CD8-positive, alpha-beta memory T cell (primary cell): ENCODE measurements at regions not wholly inside any gene's neighbourhood (a gene's known extent, or its start where the extent isn't known, plus 50 kb on each side); places are given as distances from the start of the nearest gene placed in this dataset.

Experiments
- CTCF ChIA-PET: fragments of 350-600 bp; sonication (Branson Sonifier 250); formaldehyde crosslinking; loops from one replicate; lab custom pipeline; 2021; ENCODE audit warnings: antibody characterized with exemption; lab: Charles Lee
- POLR2A ChIA-PET: fragments of 350-600 bp; sonication (Branson Sonifier 250); formaldehyde crosslinking; loops from one replicate; lab custom pipeline; 2021; ENCODE audit warnings: antibody characterized with exemption; lab: Charles Lee
- DNase-seq, 5 donors: peaks; one replicate each; pipeline versions ENCODE4 v3.0.0 to v3.0.0-alpha.2; 2020 to 2022; ENCODE audit warnings: mixed read lengths in 1 of 5
- H3K27ac ChIP-seq: one replicate; pipeline ENCODE4 v1.7.0; 2013; ENCODE audit warnings: low read depth, mild to moderate bottlenecking, low read length, moderate library complexity
- H3K27me3 ChIP-seq: 2 replicates; pipeline ENCODE4 v1.7.0; 2013; ENCODE audit warnings: low read length, mild to moderate bottlenecking; ENCODE audit not compliant: insufficient read depth, poor library complexity, severe bottlenecking
- H3K36me3 ChIP-seq: 2 replicates; pipeline ENCODE4 v1.7.0; 2013; ENCODE audit warnings: mild to moderate bottlenecking, low read length, moderate library complexity; ENCODE audit not compliant: insufficient read depth
- H3K4me1 ChIP-seq: 2 replicates; pipeline ENCODE4 v1.7.0; 2013; ENCODE audit warnings: mild to moderate bottlenecking, low read length, moderate library complexity; ENCODE audit not compliant: insufficient read depth
- H3K4me3 ChIP-seq: 2 replicates; pipeline ENCODE4 v1.7.0; 2013; ENCODE audit warnings: mild to moderate bottlenecking, low read length
- H3K9me3 ChIP-seq: 2 replicates; pipeline ENCODE4 v1.7.0; 2013; ENCODE audit warnings: mild to moderate bottlenecking, low read length
- H3K27ac Mint-ChIP-seq, 8 donors: one replicate each; pipeline ENCODE4 v1.8.0; 2020 to 2021; ENCODE audit warnings: mixed read lengths in 8 of 8, mild to moderate bottlenecking in 6 of 8, inconsistent platforms in 3 of 8, moderate library complexity in 3 of 8
- H3K27me3 Mint-ChIP-seq, 2 donors: one replicate each; pipeline ENCODE4 v1.8.0; 2020 to 2021; ENCODE audit warnings: mixed read lengths in 2 of 2, mild to moderate bottlenecking in 1 of 2, moderate library complexity in 1 of 2
- H3K36me3 Mint-ChIP-seq, 3 donors: one replicate each; pipeline ENCODE4 v1.8.0; 2020 to 2021; ENCODE audit warnings: mixed read lengths in 3 of 3, inconsistent platforms in 1 of 3, mild to moderate bottlenecking in 1 of 3
- H3K4me1 Mint-ChIP-seq, 3 donors: one replicate each; pipeline ENCODE4 v1.8.0; 2020 to 2021; ENCODE audit warnings: mixed read lengths in 3 of 3, inconsistent platforms in 1 of 3, mild to moderate bottlenecking in 1 of 3
- H3K4me3 Mint-ChIP-seq, 7 donors: one replicate each; pipeline ENCODE4 v1.8.0; 2020 to 2021; ENCODE audit warnings: mixed read lengths in 7 of 7, mild to moderate bottlenecking in 6 of 7, moderate library complexity in 4 of 7, inconsistent platforms in 2 of 7
- H3K9me3 Mint-ChIP-seq, 5 donors: one replicate each; pipeline ENCODE4 v1.8.0; 2020 to 2022; ENCODE audit warnings: mixed read lengths in 5 of 5, mild to moderate bottlenecking in 3 of 5, moderate library complexity in 2 of 5, inconsistent platforms in 1 of 5

DNA sequence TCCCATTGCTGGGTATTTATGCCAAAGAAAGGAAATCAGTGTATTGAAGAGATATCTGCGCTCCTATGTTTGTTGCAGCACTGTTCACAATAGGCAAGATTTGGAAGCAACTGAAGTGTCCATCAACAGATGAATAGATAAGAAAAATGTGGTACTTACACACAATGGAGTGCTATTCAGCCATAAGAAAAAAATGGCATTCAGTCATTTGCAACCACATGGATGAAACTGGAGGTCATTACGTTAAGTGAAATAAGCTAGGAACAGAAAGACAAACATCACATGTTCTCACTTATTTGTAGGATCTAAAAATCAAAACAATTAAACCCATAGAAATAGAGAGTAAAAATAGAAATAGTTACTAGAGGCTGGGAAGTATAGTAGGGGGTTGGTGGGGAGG lies 1133.1 kb upstream of the ACO1 start:
- Histone ChIP-seq H3K27me3 (no peaks in the 10 kb centered on the region), H3K9me3 (no peaks in the 10 kb centered on the region), H3K4me1 (no peaks in the 10 kb centered on the region), H3K27ac (no peak overlapping the region), H3K36me3 (no peaks in the 10 kb centered on the region), H3K4me3 (no peak overlapping the region)
- Mint-ChIP-seq H3K27ac (no peak overlapping the region), H3K4me1 (no peaks in the 10 kb centered on the region), H3K27me3 (no peaks in the 10 kb centered on the region), H3K36me3 (peaks cover 0 to 19% (median 0%) of the 10 kb centered on the region in 3 donors), H3K4me3 (no peak overlapping the region), H3K9me3 (peaks cover 0 to 4% (median 0%) of the 10 kb centered on the region in 5 donors)
- POLR2A ChIA-PET: no interaction called here
- no peak for DNase-seq
- CTCF ChIA-PET: no interaction called here

DNA sequence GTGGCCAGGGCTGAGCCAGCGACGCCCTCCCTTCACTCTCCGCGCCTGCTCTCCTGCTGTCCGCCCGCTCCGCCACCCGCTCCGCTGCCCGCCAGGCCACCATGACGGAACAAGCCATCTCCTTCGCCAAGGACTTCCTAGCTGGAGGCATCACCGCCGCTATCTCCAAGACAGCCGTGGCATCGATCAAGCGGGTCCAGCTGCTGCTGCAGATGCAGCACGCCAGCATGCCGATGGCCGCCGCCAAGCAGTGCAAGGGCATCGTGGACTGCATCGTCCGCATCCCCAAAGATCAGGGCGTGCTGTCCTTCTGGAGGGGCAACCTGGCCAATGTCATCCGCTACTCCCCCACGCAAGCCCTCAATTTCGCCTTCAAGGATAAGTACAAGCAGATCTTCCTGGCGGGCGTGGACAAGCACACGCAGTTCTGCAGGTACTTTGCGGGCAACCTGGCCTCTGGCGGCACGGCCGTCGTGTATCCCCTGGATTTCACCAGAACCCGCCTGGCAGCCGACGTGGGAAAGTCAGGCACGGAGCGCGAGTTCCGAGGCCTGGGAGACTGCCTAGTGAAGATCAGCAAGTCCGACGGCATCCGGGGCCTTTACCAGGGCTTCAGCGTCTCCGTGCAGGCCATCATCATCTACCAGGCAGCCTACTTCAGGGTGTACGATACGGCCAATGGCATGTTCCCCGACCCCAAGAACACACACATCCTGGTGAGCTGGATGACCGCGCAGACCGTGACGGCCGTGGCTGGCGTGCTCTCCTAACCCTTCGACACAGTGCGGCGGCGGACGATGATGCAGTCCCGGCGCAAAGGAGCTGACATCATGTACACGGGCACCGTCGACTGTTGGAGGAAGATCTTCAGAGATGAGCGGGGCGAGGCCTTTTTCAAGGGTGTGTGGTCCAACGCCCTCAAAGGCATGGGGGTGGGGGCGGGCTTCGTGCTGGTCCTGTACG lies 1130.4 kb upstream of the ACO1 start:
- H3K27ac ChIP-seq: no peak overlapping the region
- no peaks in the 10 kb centered on the region for H3K27me3 ChIP-seq
- H3K36me3 ChIP-seq: no peaks in the 10 kb centered on the region
- Mint-ChIP-seq H3K36me3 (peaks cover 0 to 9% (median 0%) of the 10 kb centered on the region in 3 donors), H3K4me1 (no peaks in the 10 kb centered on the region), H3K9me3 (peaks cover 0 to 3% (median 0%) of the 10 kb centered on the region in 5 donors), H3K27me3 (no peaks in the 10 kb centered on the region), H3K27ac (peak overlapping the region in 1 of 8 donors; percentile 19), H3K4me3 (no peak overlapping the region)
- ChIA-PET POLR2A (no interaction called here), CTCF (no interaction called here)
- no peak overlapping the region for H3K4me3 ChIP-seq
- no peaks in the 10 kb centered on the region for H3K4me1 ChIP-seq
- DNase-seq: peak in 1 of 5 donors; percentile 45
- H3K9me3 ChIP-seq: no peaks in the 10 kb centered on the region

DNA sequence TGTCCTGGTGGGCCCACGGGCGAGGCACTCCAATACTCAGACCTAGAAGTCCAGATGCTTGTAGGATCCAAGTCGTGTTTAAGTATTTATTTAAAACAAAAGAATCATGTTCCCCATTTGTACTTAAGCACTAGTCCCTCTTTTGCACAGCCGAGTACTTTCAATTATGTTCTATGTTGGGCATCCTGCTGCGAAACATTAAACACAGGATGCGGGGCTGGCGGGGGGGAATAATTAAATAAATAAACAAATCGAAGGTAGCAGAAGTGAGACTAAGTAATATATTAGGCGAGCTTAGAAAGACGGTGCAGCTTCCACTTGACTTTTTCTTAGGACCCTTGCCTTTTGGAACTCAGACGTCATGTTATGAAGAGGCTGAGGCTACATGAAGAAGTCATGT lies 1129.2 kb upstream of the ACO1 start:
- H3K36me3 Mint-ChIP-seq: peaks cover 0 to 2% (median 0%) of the 10 kb centered on the region in 3 donors
- no peak overlapping the region for H3K27ac ChIP-seq
- no peaks in the 10 kb centered on the region for H3K27me3 Mint-ChIP-seq
- H3K27ac Mint-ChIP-seq: no peak overlapping the region
- CTCF ChIA-PET: no interaction called here
- H3K4me1 Mint-ChIP-seq: peaks cover 4 to 6% (median 6%) of the 10 kb centered on the region in 3 donors
- POLR2A ChIA-PET: no interaction called here
- peaks cover 6% of the 10 kb centered on the region for H3K4me1 ChIP-seq
- H3K36me3 ChIP-seq: no peaks in the 10 kb centered on the region
- H3K9me3 Mint-ChIP-seq: peaks cover 0 to 3% (median 0%) of the 10 kb centered on the region in 5 donors
- no peak overlapping the region for H3K4me3 Mint-ChIP-seq
- no peaks in the 10 kb centered on the region for H3K9me3 ChIP-seq
- no peaks in the 10 kb centered on the region for H3K27me3 ChIP-seq
- no peak overlapping the region for H3K4me3 ChIP-seq
- DNase-seq: no peak

DNA sequence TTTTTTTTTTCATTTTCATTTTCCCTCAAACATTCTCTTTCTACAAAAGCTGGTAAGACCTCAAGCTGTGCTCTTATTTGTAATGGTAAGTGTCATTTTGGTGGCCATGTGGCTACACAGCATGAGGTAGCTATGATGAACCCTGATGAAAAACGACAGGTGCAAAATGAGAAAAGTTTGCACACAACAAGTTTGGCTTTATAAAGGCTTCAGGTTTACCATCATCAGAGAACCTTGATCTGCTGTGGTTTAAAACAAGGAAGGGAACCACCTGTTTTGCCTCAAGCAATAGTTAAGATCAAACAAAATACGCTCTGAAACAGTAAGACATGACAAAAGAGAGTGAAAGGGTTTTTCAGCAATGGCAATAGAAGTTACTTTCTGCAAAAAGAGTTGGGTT lies 1124.6 kb upstream of the ACO1 start:
- ChIA-PET POLR2A (no interaction called here), CTCF (no interaction called here)
- Mint-ChIP-seq H3K9me3 (no peaks in the 10 kb centered on the region), H3K27me3 (no peaks in the 10 kb centered on the region), H3K36me3 (no peaks in the 10 kb centered on the region), H3K4me3 (peak overlapping the region in 4 of 7 donors; percentile 3 to 58 (median 26)), H3K27ac (peak overlapping the region in 5 of 8 donors; percentile 21 to 81 (median 59)), H3K4me1 (peaks cover 10 to 16% (median 13%) of the 10 kb centered on the region in 3 donors)
- Histone ChIP-seq H3K36me3 (no peaks in the 10 kb centered on the region), H3K27me3 (no peaks in the 10 kb centered on the region), H3K27ac (no peak overlapping the region), H3K4me3 (peak overlapping the region; percentile 10), H3K9me3 (no peaks in the 10 kb centered on the region), H3K4me1 (peaks cover 12% of the 10 kb centered on the region)
- DNase-seq: peak in 2 of 5 donors; percentile 60 to 77

DNA sequence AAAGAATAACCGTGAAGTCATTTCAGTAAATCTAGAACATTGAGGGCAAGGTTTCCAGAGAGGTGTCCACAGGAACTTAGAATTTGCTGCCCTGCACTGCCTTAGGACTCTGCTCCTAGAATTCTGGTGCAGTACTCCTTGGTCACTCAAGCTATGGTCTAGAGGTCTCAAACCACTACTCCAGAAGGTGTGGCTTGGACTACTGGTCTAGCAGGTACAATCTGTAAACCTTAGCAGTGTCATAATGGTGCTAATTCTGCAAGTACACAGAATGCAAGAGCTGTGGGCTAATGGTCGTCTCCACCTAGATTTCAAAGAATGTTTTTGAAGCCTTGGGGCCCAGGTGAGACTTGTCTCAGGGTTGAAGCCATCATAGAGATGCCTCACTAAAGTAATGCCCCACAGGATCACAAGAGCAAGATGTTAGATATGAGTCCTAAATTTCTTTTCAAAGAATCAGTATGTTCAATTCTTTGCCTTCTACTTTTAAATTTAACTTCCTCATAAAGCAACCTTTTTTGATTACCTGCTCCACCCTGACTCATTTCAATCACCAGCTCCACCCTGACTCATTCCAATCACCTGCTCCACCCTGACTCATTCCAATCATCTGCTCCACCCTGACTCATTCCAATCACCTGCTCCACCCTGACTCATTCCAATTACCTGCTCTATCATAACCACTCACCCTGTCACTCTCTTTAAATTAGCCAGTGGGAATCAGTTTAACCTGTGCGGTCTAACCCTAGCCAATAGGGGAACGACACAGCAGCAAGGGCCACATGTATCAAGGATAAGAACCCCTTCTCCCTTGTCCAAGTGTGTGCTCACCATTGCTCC lies 1111.8 kb upstream of the ACO1 start:
- H3K27me3 Mint-ChIP-seq: peaks cover 0 to 4% of the 10 kb centered on the region in 2 donors
- peaks cover 0 to 6% (median 0%) of the 10 kb centered on the region in 3 donors for H3K36me3 Mint-ChIP-seq
- Histone ChIP-seq H3K4me1 (no peaks in the 10 kb centered on the region), H3K27me3 (no peaks in the 10 kb centered on the region), H3K27ac (no peak overlapping the region), H3K4me3 (no peak overlapping the region), H3K36me3 (no peaks in the 10 kb centered on the region), H3K9me3 (no peaks in the 10 kb centered on the region)
- ChIA-PET CTCF (no interaction called here), POLR2A (no interaction called here)
- peaks cover 0 to 6% (median 0%) of the 10 kb centered on the region in 5 donors for H3K9me3 Mint-ChIP-seq
- H3K4me1 Mint-ChIP-seq: peaks cover 0 to 16% (median 3%) of the 10 kb centered on the region in 3 donors
- H3K27ac Mint-ChIP-seq: peak overlapping the region in 2 of 8 donors; percentile 17 to 30
- DNase-seq: no peak
- no peak overlapping the region for H3K4me3 Mint-ChIP-seq

DNA sequence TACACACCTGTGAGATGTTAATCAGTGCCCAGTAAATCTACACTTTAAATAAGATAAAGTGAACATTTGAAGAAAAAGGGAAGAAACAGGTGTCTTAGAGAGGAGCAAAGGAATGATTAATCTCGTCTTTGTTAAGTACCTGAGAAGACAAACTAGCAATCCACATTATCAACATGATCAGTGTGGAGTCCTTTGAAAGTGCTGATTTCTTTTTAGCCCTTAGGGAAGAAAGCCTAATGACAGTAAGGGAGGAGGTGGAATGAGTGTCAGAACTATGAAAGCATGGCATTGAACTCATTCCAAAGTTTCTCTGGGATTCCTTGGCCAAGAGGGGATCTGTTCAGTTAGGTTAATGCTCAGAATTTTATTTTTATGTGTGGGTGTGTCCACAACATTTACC lies 1109.0 kb upstream of the ACO1 start:
- no peaks in the 10 kb centered on the region for H3K9me3 ChIP-seq
- ChIA-PET CTCF (no interaction called here), POLR2A (no interaction called here)
- H3K4me1 ChIP-seq: no peaks in the 10 kb centered on the region
- Mint-ChIP-seq H3K27ac (no peak overlapping the region), H3K4me3 (no peak overlapping the region), H3K36me3 (peaks cover 0 to 6% (median 0%) of the 10 kb centered on the region in 3 donors), H3K27me3 (peaks cover 0 to 4% of the 10 kb centered on the region in 2 donors), H3K9me3 (peaks cover 0 to 3% (median 0%) of the 10 kb centered on the region in 5 donors), H3K4me1 (peaks cover 17 to 37% (median 19%) of the 10 kb centered on the region in 3 donors)
- H3K27ac ChIP-seq: no peak overlapping the region
- no peaks in the 10 kb centered on the region for H3K36me3 ChIP-seq
- DNase-seq: no peak
- no peak overlapping the region for H3K4me3 ChIP-seq
- no peaks in the 10 kb centered on the region for H3K27me3 ChIP-seq

DNA sequence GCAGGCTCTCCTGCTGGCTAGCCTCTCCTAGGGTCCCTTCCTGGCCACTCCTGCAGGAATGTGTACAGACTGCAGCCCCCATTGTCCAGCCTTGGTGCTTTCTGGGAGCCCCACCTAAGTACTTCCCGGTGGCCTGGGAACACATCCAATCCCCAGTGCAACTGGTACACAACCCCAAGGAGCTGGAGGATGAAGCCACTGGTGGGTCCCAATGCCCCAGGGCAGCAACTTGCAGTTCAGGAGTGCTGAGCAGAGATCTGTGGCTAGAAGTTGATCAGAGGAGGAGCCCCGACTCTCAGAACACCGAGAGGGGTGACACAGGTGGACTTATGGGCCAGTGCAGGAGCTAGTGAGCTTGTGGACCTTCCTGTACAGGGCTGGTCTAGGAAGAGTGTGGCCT lies 1093.7 kb upstream of the ACO1 start:
- H3K27ac ChIP-seq: no peak overlapping the region
- Mint-ChIP-seq H3K4me3 (no peak overlapping the region), H3K36me3 (peaks cover 0 to 22% (median 6%) of the 10 kb centered on the region in 3 donors), H3K4me1 (peaks cover 3 to 8% (median 6%) of the 10 kb centered on the region in 3 donors), H3K27ac (no peak overlapping the region), H3K9me3 (peaks cover 0 to 17% (median 8%) of the 10 kb centered on the region in 5 donors), H3K27me3 (peaks cover 0 to 3% of the 10 kb centered on the region in 2 donors)
- ChIA-PET POLR2A (no interaction called here), CTCF (interaction anchor here (1.1 kb wide), 1 partner anchor 13 kb away, joined by 3 read pairs; no protein-coding TSS in a partner anchor)
- H3K36me3 ChIP-seq: no peaks in the 10 kb centered on the region
- H3K9me3 ChIP-seq: no peaks in the 10 kb centered on the region
- H3K4me1 ChIP-seq: no peaks in the 10 kb centered on the region
- no peak for DNase-seq
- no peak overlapping the region for H3K4me3 ChIP-seq
- no peaks in the 10 kb centered on the region for H3K27me3 ChIP-seq
